ENCODE measurements at regions not wholly inside any gene's neighbourhood (a gene's known extent, or its start where the extent isn't known, plus 50 kb on each side); places are given as distances from the start of the nearest gene placed in this dataset.
"Not testable (repeated sequence)": the region's sequence is repeated elsewhere in the genome, so short reads cannot be mapped to it uniquely, and the experiment has no call there.

GRCh38 chr11:31956310-31956709, 134.6 kb upstream of the RCN1 start:
- no peak overlapping the region for H3K4me3 ChIP-seq
- 74% methylated on average over 3 of the region's 3 CpGs for WGBS (ENCODE audit: insufficient coverage, low coverage, low lambda C conversion rate, missing lambda C conversion rate)
- no peak overlapping the region for H3K27ac ChIP-seq
- H3K4me1 ChIP-seq: no peaks in the 10 kb centered on the region
- DNase-seq (no peak), ATAC-seq (no peak)
- H3K9me3 ChIP-seq: no peaks in the 10 kb centered on the region
- H3K36me3 ChIP-seq: no peaks in the 10 kb centered on the region
- no peak for TF ChIP-seq POLR2A (IDR thresholded peaks at IDR 0.05)
- TF ChIP-seq, protein P1, sequence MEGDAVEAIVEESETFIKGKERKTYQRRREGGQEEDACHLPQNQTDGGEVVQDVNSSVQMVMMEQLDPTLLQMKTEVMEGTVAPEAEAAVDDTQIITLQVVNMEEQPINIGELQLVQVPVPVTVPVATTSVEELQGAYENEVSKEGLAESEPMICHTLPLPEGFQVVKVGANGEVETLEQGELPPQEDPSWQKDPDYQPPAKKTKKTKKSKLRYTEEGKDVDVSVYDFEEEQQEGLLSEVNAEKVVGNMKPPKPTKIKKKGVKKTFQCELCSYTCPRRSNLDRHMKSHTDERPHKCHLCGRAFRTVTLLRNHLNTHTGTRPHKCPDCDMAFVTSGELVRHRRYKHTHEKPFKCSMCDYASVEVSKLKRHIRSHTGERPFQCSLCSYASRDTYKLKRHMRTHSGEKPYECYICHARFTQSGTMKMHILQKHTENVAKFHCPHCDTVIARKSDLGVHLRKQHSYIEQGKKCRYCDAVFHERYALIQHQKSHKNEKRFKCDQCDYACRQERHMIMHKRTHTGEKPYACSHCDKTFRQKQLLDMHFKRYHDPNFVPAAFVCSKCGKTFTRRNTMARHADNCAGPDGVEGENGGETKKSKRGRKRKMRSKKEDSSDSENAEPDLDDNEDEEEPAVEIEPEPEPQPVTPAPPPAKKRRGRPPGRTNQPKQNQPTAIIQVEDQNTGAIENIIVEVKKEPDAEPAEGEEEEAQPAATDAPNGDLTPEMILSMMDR (IDR thresholded peaks at IDR 0.05): no peak
- no peaks in the 10 kb centered on the region for H3K27me3 ChIP-seq
- intact Hi-C loops (cut with DNase I): no loop called here

GRCh38 chr11:31955838-31956237, 135.0 kb upstream of the RCN1 start:
- no peak overlapping the region for H3K4me3 ChIP-seq
- intact Hi-C loops (cut with DNase I): no loop called here
- H3K27me3 ChIP-seq: no peaks in the 10 kb centered on the region
- TF ChIP-seq POLR2A (IDR thresholded peaks at IDR 0.05): no peak
- TF ChIP-seq, protein P1 (IDR thresholded peaks at IDR 0.05): no peak
- H3K36me3 ChIP-seq: no peaks in the 10 kb centered on the region
- no peak for DNase-seq
- no peaks in the 10 kb centered on the region for H3K4me1 ChIP-seq
- no peak overlapping the region for H3K27ac ChIP-seq
- 86% methylated on average over 7 of the region's 7 CpGs for WGBS (ENCODE audit: insufficient coverage, low coverage, low lambda C conversion rate, missing lambda C conversion rate)
- ATAC-seq: no peak
- no peaks in the 10 kb centered on the region for H3K9me3 ChIP-seq

DNA sequence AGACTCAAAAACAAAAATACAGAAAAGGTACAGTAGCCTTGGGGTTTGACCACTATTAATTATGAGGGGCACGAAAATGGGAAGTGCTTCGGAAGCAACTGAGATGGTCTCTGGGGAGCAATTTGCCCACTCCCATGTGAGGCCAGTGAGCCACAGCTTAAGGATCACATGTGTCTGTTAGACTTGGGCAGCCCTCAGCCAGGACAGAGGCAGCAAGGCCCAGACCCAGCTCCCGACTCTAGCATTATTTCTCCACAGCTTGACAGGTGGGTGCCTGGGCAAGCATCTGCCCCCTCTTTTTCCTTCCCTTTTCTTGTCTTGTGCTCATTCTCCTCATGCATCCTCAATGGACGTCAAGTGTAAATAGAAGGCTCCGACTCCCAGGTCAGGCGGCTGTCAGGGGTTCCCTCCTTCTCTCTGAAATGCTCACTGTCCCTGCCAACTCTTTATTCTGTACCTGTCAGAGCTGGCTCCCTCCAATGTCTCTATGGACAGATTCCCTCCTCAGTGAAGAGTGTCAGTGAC, 137.0 kb upstream of the RCN1 start:
- no peaks in the 10 kb centered on the region for H3K27me3 ChIP-seq
- no peak overlapping the region for H3K27ac ChIP-seq
- DNase-seq (no peak), ATAC-seq (no peak)
- WGBS (ENCODE audit: insufficient coverage, low coverage, low lambda C conversion rate, missing lambda C conversion rate): no CpG with 5 or more reads among the region's 6 CpGs
- no peak overlapping the region for H3K4me3 ChIP-seq
- TF ChIP-seq, protein P1 (IDR thresholded peaks at IDR 0.05): no peak
- no peak for TF ChIP-seq POLR2A (IDR thresholded peaks at IDR 0.05)
- H3K36me3 ChIP-seq: no peaks in the 10 kb centered on the region
- intact Hi-C loops (cut with DNase I): no loop called here
- H3K4me1 ChIP-seq: no peaks in the 10 kb centered on the region
- no peaks in the 10 kb centered on the region for H3K9me3 ChIP-seq

GRCh38 chr11:31949733-31950200, 138.6 kb upstream of the PAX6 start:
- not testable (repeated sequence) for ATAC-seq

DNA sequence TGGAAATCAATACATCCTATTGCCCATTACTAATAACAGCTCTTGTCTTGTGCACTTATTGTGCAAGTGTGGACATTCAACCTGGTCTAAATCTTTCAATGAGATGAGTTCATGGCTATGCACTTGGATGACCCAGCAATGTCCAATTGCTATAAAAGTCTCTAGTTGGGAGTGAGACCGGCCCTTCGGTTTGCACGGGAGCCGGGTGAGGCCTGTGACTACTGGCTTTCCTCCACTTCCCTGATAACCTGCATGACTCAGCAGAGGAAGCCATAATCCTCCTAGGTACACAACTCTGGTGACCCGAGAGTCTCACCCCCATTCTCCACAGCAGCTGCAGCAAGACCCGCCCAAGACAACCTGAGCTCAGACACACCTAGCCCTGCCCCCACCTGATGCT, 135.9 kb upstream of the PAX6 start:
- H3K27ac ChIP-seq: no peak overlapping the region
- DNase-seq (no peak), ATAC-seq (peak in 1 of 4 donors; percentile 48)
- whole genome bisulfite sequencing (ENCODE audit: insufficient coverage, low coverage, low lambda C conversion rate, missing lambda C conversion rate): 95% methylated on average over 6 of the region's 6 CpGs
- H3K27me3 ChIP-seq: no peaks in the 10 kb centered on the region
- no peaks in the 10 kb centered on the region for H3K4me1 ChIP-seq
- no peaks in the 10 kb centered on the region for H3K9me3 ChIP-seq
- H3K36me3 ChIP-seq: no peaks in the 10 kb centered on the region
- intact Hi-C loops (cut with DNase I): no loop called here
- no peak overlapping the region for H3K4me3 ChIP-seq
- TF ChIP-seq POLR2A (IDR thresholded peaks at IDR 0.05): no peak
- TF ChIP-seq, protein P1 (IDR thresholded peaks at IDR 0.05): no peak

More at GRCh38 chr11:31949733-31950200, 138.6 kb upstream of the PAX6 start:
- H3K9me3 ChIP-seq; H3K36me3 ChIP-seq; DNase-seq; H3K27ac ChIP-seq; intact Hi-C loops (cut with DNase I); H3K27me3 ChIP-seq; H3K4me3 ChIP-seq; H3K4me1 ChIP-seq: not testable (repeated sequence)
